LNCAP (cell line): ENCODE measurements at regions not wholly inside any gene's neighbourhood (a gene's known extent, or its start where the extent isn't known, plus 50 kb on each side); places are given as distances from the start of the nearest gene placed in this dataset.

Experiments used
- TF ChIP-seq, protein P1 (sequence below): fragments of 450-650 bp; IDR thresholded peaks from 2 replicates; pipeline ENCODE4 v1.5.1; 2017; ENCODE audit warnings: mild to moderate bottlenecking

DNA sequence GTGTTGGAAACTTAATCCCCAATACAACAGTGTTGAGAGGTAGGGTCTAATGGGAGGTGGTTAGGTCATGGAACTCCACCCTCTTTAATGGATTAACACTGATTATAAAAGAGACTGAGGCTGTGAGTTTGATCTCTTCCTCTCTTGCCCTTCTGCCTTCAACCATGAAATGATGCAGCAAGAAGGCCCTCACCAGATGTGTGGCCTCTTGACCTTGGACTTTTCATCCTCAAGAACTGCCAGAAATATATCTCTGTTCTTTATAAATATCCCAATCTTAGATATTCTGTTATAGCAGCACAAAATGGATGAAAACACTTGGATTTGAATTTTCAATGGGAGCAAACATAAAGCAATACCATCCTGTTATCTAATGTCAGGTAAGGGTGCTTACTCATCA is 67.6 kb downstream of the NMUR2 start:
- TF ChIP-seq, protein P1, sequence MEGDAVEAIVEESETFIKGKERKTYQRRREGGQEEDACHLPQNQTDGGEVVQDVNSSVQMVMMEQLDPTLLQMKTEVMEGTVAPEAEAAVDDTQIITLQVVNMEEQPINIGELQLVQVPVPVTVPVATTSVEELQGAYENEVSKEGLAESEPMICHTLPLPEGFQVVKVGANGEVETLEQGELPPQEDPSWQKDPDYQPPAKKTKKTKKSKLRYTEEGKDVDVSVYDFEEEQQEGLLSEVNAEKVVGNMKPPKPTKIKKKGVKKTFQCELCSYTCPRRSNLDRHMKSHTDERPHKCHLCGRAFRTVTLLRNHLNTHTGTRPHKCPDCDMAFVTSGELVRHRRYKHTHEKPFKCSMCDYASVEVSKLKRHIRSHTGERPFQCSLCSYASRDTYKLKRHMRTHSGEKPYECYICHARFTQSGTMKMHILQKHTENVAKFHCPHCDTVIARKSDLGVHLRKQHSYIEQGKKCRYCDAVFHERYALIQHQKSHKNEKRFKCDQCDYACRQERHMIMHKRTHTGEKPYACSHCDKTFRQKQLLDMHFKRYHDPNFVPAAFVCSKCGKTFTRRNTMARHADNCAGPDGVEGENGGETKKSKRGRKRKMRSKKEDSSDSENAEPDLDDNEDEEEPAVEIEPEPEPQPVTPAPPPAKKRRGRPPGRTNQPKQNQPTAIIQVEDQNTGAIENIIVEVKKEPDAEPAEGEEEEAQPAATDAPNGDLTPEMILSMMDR, result no peak

DNA sequence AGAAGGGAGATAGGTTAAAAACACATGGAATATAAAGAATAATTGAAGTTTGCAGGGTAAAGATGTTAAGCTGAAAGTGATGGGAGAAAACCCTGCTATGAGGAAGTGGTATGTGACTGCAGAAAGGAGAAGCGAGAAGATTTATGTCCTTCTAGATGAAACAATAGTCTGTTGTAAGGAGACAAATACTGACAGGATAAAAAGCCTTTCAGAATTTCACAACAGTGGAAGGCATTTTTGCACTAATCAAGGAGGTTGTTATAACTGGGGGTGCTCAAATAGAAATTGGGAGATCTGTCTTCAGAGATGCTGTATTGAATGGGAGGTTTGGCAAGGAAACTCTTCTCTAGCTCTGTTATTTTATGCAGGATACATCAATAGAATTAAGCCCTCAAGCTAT is 69.6 kb downstream of the NMUR2 start:
- TF ChIP-seq, protein P1, result no peak

DNA sequence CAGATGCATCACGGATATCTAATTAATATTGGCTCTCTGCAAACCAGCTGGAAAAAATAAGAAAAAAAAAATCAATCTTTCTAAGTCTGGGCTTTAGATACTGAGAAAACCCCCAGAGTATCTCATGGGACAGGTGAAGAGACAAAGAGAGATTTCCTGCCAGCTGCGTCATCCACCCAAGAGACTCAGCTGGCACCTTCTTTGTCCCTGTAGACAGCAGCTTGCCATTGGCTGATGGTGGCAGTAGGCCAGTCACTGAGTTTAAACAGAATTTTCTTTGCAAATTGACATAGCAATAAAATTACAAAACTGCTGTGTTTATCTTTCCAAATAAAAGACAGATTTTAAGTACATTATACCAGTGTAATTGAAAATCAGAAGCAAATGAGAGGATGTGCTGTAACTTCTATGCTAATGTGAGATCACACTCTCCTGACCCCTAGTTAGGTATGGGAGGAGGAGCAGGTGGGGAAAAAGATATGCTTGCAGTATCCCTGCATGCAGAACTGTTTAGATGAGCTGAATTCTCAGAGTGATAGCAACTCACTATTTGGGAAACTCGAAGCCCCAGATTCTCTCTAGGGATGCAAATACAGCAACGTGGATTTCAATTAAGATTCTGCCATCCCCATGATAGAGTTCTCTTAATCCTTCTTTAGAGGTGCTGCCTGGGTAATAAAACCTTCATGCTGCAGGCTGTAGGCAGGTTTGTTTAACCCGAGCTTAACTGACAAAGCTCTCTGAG is 72.2 kb downstream of the NMUR2 start:
- TF ChIP-seq, protein P1, result no peak

DNA sequence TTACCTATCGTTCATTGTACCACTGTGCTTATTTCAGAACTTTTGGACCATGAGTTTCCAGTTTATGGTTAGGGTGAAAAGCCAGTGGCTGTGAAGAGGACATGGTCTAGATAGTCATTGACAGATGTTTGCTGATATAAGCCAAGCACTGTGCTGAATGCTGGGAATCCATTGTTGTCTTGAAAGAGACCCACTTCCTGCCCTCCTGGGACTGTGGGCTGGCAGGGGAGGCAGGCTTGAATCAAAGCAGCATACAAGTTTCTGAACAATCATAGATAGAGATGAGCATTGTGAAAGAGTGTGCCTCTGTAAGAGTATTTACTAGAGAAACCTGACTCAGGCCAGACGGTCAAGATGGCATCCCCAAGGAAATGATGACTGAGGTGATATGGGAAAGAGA is 73.4 kb downstream of the NMUR2 start:
- TF ChIP-seq, protein P1, result no peak

DNA sequence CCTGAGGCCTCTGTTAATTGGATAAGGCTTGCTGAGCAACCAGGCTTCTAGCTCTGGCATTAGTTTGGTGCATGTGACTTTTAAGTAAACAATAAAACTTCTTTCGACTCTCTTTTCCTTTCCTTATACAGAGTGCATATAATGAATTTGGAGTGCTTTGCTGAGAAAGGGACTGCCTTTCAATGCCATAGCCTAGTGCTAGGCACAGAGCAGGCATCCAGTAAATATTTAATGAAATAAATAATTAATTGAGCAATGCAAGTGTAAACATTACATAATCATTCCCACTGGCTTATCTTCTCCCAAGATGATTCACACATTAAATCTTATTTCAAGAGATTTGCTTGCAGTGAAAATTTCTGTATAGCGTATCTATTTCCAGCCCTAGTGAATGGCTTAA is 74.1 kb downstream of the NMUR2 start:
- TF ChIP-seq, protein P1, result no peak

DNA sequence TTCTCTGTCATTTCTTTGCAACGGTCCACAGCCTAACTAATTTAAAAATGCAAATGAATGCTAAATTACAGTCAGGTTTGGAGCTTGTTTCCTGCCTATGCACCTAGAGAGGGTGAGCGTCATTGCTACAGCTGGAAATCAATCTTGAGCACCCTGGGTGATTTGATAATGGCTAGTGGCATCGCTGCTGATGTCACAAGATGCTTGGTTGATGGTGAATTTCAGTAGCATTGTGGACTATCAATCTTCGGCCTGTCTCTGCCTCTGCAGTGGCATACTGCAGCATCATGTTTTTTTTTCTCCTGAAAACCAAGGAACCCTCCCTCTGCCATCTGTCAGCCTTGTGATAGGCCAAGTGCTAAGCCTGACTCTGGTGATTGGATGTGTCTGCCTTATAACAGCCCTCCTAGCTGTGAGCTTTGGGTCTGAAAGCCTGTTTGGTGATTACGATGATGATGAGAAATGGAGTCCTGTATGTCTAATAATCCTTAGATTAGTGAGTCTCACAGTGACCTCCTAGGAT is 75.3 kb downstream of the NMUR2 start:
- TF ChIP-seq, protein P1, result no peak

DNA sequence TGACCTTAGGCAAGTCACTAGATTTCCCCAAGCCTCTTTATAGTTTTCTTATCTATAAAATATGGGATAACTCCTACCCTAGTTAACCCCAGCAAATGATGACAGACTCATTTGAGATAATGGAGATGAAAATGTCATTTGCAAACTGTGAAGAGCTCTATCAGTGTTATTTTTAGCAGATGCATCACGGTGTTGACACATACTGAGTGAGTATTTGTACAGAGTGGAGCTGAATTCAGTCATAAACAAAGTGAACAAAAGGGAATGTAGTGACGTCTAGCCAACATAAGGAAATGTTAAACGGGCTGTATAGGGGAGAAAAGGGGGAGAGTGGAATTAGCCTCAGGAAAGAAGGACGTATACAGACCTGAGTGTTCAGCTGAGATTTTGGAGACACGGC is 75.9 kb downstream of the NMUR2 start:
- TF ChIP-seq, protein P1, result no peak
